Heart left ventricle (tissue), 16 donors: ENCODE measurements at regions not wholly inside any gene's neighbourhood (a gene's known extent, or its start where the extent isn't known, plus 50 kb on each side); places are given as distances from the start of the nearest gene placed in this dataset.

Source experiments
- ATAC-seq, 4 donors: fragments of 200-7000 bp; cut with Tn5 transposase; one replicate each; pipeline ENCODE4 v1.9.1; 2020 to 2022; ENCODE audit warnings: moderate library complexity in 4 of 4, mild to moderate bottlenecking in 3 of 4, moderate number of reproducible peaks in 1 of 4
- DNase-seq, 5 donors: peaks; one replicate each; pipeline ENCODE4 v3.0.0-alpha.2; 2020
- H3K27ac ChIP-seq, 12 donors: fragments of 200-600 bp; sonication (generic) in 4 of 12; one replicate each; pipeline versions ENCODE4 v1.5.0 to v1.8.0; 2016 to 2022; ENCODE audit warnings: mild to moderate bottlenecking in 2 of 12
- H3K27me3 ChIP-seq, 9 donors: fragments of 200-600 bp; sonication (generic) in 2 of 9; one replicate each; pipeline versions ENCODE4 v1.5.1 to v1.8.0; 2016 to 2022; ENCODE audit warnings: mild to moderate bottlenecking in 3 of 9
- H3K36me3 ChIP-seq, 9 donors: fragments of 200-600 bp; sonication (generic) in 2 of 9; one replicate each; pipeline versions ENCODE4 v1.5.0 to v1.8.0; 2018 to 2022; ENCODE audit warnings: mild to moderate bottlenecking in 2 of 9
- H3K4me1 ChIP-seq, 12 donors: fragments of 200-600 bp; sonication (generic) in 4 of 12; one replicate each; pipeline versions ENCODE4 v1.5.0 to v1.8.0; 2016 to 2022; ENCODE audit warnings: mild to moderate bottlenecking in 3 of 12
- H3K4me3 ChIP-seq, 12 donors: fragments of 200-600 bp; sonication (generic) in 4 of 12; one replicate each; pipeline versions ENCODE4 v1.5.0 to v1.8.0; 2017 to 2022; ENCODE audit warnings: mild to moderate bottlenecking in 9 of 12, moderate library complexity in 4 of 12
- H3K9me3 ChIP-seq, 12 donors: fragments of 200-600 bp; sonication (generic) in 4 of 12; one replicate each; pipeline versions ENCODE4 v1.5.0 to v1.8.0; 2016 to 2022; ENCODE audit warnings: mild to moderate bottlenecking in 1 of 12
- POLR2A ChIP-seq, 2 donors: fragments of 450-650 bp; IDR thresholded peaks; one replicate each; pipeline ENCODE4 v1.6.1; 2017; ENCODE audit warnings: antibody characterized with exemption in 2 of 2, mild to moderate bottlenecking in 2 of 2, moderate library complexity in 2 of 2
- WGBS, 4 donors: extraction: QIAGEN DNeasy Blood & Tissue Kit in 2 of 4; methylation state at CpG; one replicate each; pipeline versions ENCODE4 v1.1.5 to v1.1.7; 2013 to 2018; 5-methylcytosine and 5-hydroxymethylcytosine counted together
- intact Hi-C, 10 donors: fragments of 100-400 bp; cut with DNase I; formaldehyde crosslinking; loops; one replicate each; pipeline versions ENCODE4 v1.11.1 to v1.14.2; 2022
- TF ChIP-seq, protein P1 (sequence below), 12 donors: fragments of 200-600 bp; sonication (generic) in 4 of 12; IDR thresholded peaks; one replicate each; pipeline versions ENCODE4 v1.5.0 to v1.8.0; 2018 to 2022; ENCODE audit warnings: antibody characterized with exemption in 12 of 12, mild to moderate bottlenecking in 5 of 12
- donor health status: ischemic (EF 13 %, LVEDD 7.1; RV severe dilation, severe dysfunction).
- donor health status: healthy with polysubstance abuse.
- donor health status: DM: no; HTN: yes; CAD: no.
- donor health status: DM: no; HTN: no; CAD: no.
- donor health status: ischemic (EF 25% LVEDD 6.9; RV normal size, moderate dysfunction).
- donor health status: ischemic (EF 25% LVEDD 5.7; RV mildly dilated, moderate dysfunction).
- donor health status: healthy.
- donor health status: DM: yes; HTN: yes; CAD: no.
- donor health status: ischemic (EF 35%, LVEDD 5.7; RV mildly dilated, moderate dysfunction).
- donor health status: nonischemic (EF 11% LVEDD 7.7; RV severe dilation, severe dysfunction).
- donor health status: DM: yes; HTN: yes; CAD: no.
- donor health status: PGD.
- donor health status: ischemic (EF 29% LVEDD 5.4; RV normal size, mild dysfunction).
- donor health status: nonischemic (EF 23%, LVEDD 6.1; RV moderate dilation, normal function).

DNA sequence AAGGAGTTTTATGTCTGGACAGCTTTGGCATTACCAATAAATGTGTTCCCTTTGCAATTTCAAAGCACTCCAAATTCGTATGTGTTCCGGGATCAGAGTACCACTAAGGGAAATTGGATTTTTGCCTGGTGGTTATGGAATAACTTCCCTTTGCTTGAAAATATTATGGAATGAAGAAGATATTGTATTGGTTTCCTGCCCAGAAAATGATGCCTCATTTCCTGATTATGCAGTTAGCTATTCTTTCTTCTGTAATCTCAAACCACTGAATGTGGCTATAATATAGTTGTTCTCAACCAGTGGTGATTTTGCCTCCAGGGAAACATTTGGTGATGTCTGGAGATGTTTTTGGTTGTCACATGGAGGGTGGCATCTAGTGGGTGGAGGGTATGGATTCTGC lies 142.9 kb downstream of the PCDH7 start:
- no peak overlapping the region for H3K4me3 ChIP-seq
- H3K27me3 ChIP-seq, result no peaks in the 10 kb centered on the region
- no peak for TF ChIP-seq POLR2A (IDR thresholded peaks at IDR 0.05)
- TF ChIP-seq, protein P1, sequence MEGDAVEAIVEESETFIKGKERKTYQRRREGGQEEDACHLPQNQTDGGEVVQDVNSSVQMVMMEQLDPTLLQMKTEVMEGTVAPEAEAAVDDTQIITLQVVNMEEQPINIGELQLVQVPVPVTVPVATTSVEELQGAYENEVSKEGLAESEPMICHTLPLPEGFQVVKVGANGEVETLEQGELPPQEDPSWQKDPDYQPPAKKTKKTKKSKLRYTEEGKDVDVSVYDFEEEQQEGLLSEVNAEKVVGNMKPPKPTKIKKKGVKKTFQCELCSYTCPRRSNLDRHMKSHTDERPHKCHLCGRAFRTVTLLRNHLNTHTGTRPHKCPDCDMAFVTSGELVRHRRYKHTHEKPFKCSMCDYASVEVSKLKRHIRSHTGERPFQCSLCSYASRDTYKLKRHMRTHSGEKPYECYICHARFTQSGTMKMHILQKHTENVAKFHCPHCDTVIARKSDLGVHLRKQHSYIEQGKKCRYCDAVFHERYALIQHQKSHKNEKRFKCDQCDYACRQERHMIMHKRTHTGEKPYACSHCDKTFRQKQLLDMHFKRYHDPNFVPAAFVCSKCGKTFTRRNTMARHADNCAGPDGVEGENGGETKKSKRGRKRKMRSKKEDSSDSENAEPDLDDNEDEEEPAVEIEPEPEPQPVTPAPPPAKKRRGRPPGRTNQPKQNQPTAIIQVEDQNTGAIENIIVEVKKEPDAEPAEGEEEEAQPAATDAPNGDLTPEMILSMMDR (IDR thresholded peaks at IDR 0.05), result no peak
- H3K27ac ChIP-seq, result peak overlapping the region in 1 of 12 donors; percentile 32
- ATAC-seq (no peak), DNase-seq (no peak)
- H3K36me3 ChIP-seq, result no peaks in the 10 kb centered on the region
- H3K9me3 ChIP-seq, result no peaks in the 10 kb centered on the region
- peaks cover 0 to 32% (median 0%) of the 10 kb centered on the region in 12 donors for H3K4me1 ChIP-seq
- intact Hi-C loops, result no loop called here
- 25 to 48% (median 39%) methylated on average over 2 of the region's 2 CpGs for WGBS, 4 donors

DNA sequence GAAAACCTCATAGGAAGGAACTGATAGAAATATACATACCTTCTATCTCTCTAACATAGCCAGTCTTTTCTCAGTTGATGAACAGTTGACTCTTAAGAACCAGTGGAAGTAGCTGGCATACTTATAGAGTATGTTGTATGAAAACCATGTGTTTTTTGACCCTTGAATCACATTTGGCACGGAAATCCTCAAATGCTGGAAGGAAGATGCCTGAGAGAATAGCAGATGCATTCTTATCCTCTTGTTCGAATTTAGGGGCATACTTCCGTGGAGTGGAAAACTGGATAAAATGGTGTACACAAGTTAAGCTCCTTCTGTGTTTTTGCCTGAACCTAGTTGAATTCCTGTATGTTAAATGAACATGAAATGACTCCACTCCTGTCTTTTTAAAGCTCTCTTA lies 145.5 kb downstream of the PCDH7 start:
- Histone ChIP-seq H3K36me3 (no peaks in the 10 kb centered on the region), H3K9me3 (peaks cover 0 to 4% (median 0%) of the 10 kb centered on the region in 12 donors), H3K27me3 (no peaks in the 10 kb centered on the region), H3K4me3 (no peak overlapping the region), H3K4me1 (peaks cover 0 to 37% (median 0%) of the 10 kb centered on the region in 12 donors), H3K27ac (peak overlapping the region in 1 of 12 donors; percentile 60)
- 49 to 62% (median 52%) methylated on average over 3 of the region's 3 CpGs for WGBS, 4 donors
- no peak for TF ChIP-seq POLR2A (IDR thresholded peaks at IDR 0.05)
- TF ChIP-seq, protein P1 (IDR thresholded peaks at IDR 0.05), result no peak
- DNase-seq (no peak), ATAC-seq (no peak)
- intact Hi-C loops, result no loop called here

DNA sequence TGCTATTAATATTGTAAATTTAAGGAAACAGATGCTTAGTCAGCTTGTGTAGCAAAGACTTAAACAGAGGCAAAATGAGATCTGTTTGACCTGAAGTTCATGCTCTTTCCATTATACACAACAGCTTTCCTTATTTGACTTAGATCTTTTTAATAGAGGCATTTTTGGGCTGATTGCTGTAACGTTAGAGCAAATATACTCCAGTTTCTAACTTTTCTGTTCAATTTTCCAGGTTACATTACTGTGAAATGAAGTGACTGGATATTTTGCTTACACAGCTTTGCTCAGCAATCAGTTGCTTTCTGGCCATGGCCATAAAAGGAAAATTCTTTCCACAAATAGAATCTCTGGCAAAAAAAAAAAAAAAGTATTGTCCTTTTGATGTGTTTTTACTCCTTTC lies 146.2 kb downstream of the PCDH7 start:
- DNase-seq, result no peak
- Histone ChIP-seq H3K9me3 (peaks cover 0 to 4% (median 0%) of the 10 kb centered on the region in 12 donors), H3K4me1 (peaks cover 0 to 39% (median 0%) of the 10 kb centered on the region in 12 donors), H3K4me3 (no peak overlapping the region), H3K27me3 (no peaks in the 10 kb centered on the region), H3K36me3 (no peaks in the 10 kb centered on the region), H3K27ac (peak overlapping the region in 1 of 12 donors; percentile 60)
- WGBS, 4 donors, result 19 to 47% (median 32%) methylated on average over 1 of the region's 1 CpG
- no peak for TF ChIP-seq POLR2A (IDR thresholded peaks at IDR 0.05)
- TF ChIP-seq, protein P1 (IDR thresholded peaks at IDR 0.05), result no peak
- intact Hi-C loops, result no loop called here
- no peak for ATAC-seq

DNA sequence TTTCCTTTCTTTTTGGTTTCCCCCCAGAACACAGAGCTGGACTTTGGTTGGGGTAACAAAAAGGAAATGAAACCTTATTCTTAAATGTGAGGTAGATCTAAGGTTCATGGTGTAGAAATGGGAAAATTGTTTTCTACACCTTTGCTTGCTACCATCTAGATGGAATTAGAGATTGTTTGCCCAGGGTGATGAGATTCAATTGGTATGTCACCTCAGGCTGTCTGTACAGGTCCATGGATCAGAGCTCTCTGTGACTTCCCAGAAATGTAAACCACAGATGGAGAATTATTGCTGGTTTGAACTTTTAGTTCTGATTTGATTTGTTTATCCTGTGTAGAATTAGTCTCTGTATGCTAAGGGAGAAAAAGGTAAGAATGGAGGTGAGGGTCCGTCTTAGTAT lies 146.7 kb downstream of the PCDH7 start:
- 89 to 100% (median 93%) methylated on average over 1 of the region's 1 CpG for WGBS, 4 donors
- peaks cover 0 to 4% (median 0%) of the 10 kb centered on the region in 12 donors for H3K9me3 ChIP-seq
- ATAC-seq, result no peak
- no peaks in the 10 kb centered on the region for H3K27me3 ChIP-seq
- intact Hi-C loops, result no loop called here
- no peak for DNase-seq
- TF ChIP-seq POLR2A (IDR thresholded peaks at IDR 0.05), result no peak
- TF ChIP-seq, protein P1 (IDR thresholded peaks at IDR 0.05), result no peak
- H3K36me3 ChIP-seq, result no peaks in the 10 kb centered on the region
- H3K4me1 ChIP-seq, result peaks cover 0 to 39% (median 0%) of the 10 kb centered on the region in 12 donors
- H3K4me3 ChIP-seq, result no peak overlapping the region
- H3K27ac ChIP-seq, result peak overlapping the region in 1 of 12 donors; percentile 60
